Endothelial cell of umbilical vein (primary cell): ENCODE measurements at regions not wholly inside any gene's neighbourhood (a gene's known extent, or its start where the extent isn't known, plus 50 kb on each side); places are given as distances from the start of the nearest gene placed in this dataset.

ENCODE experiments used
- CTCF ChIP-seq, 2 donors: IDR thresholded peaks; 1 replicate in 1 of 2; 2 replicates in 1 of 2; pipeline ENCODE4 v1.5.1; 2011; ENCODE audit warnings: low read length in 2 of 2, mild to moderate bottlenecking in 2 of 2, moderate library complexity in 2 of 2, control low read depth in 1 of 2, inconsistent platforms in 1 of 2, low read depth in 1 of 2; ENCODE audit not compliant: insufficient read depth in 1 of 2; ENCODE audit errors: extremely low read depth in 1 of 2
- GATA2 ChIP-seq: IDR thresholded peaks from 2 replicates; pipeline ENCODE4 v1.7.0; 2011; ENCODE audit warnings: low read depth, mild to moderate bottlenecking, moderate library complexity, mixed read lengths, low read length; ENCODE audit not compliant: insufficient read length, insufficient read depth
- JUN ChIP-seq: IDR thresholded peaks from 2 replicates; pipeline ENCODE4 v1.6.1; 2011; ENCODE audit warnings: borderline replicate concordance, low read depth; ENCODE audit not compliant: insufficient read length, insufficient read depth
- MAX ChIP-seq: IDR thresholded peaks from 2 replicates; pipeline ENCODE4 v1.6.1; 2011; ENCODE audit not compliant: insufficient read depth, insufficient read length
- POLR2A ChIP-seq: IDR thresholded peaks from 2 replicates; pipeline ENCODE4 v1.6.1; 2012; ENCODE audit warnings: low read depth, mild to moderate bottlenecking, control low read depth, low read length
- POLR2AphosphoS5 ChIP-seq: IDR thresholded peaks from 2 replicates; pipeline ENCODE4 v1.6.1; 2012; ENCODE audit warnings: low read depth, mild to moderate bottlenecking, control low read depth, low read length, moderate library complexity; ENCODE audit not compliant: insufficient read depth

GRCh38 chr2:7118606-7119131, 201.5 kb downstream of the RNF144A start:
- TF ChIP-seq CTCF (IDR thresholded peaks at IDR 0.05; ENCODE audit: extremely low read depth in 1 of 2, insufficient read depth in 1 of 2, low read depth in 1 of 2, low read length in 2 of 2) (no peak), GATA2 (no peak), JUN (no peak), POLR2AphosphoS5 (no peak), MAX (no peak), POLR2A (no peak)
